ENCODE measurements at regions not wholly inside any gene's neighbourhood (a gene's known extent, or its start where the extent isn't known, plus 50 kb on each side); places are given as distances from the start of the nearest gene placed in this dataset.

- TF ChIP-seq, protein P1, sequence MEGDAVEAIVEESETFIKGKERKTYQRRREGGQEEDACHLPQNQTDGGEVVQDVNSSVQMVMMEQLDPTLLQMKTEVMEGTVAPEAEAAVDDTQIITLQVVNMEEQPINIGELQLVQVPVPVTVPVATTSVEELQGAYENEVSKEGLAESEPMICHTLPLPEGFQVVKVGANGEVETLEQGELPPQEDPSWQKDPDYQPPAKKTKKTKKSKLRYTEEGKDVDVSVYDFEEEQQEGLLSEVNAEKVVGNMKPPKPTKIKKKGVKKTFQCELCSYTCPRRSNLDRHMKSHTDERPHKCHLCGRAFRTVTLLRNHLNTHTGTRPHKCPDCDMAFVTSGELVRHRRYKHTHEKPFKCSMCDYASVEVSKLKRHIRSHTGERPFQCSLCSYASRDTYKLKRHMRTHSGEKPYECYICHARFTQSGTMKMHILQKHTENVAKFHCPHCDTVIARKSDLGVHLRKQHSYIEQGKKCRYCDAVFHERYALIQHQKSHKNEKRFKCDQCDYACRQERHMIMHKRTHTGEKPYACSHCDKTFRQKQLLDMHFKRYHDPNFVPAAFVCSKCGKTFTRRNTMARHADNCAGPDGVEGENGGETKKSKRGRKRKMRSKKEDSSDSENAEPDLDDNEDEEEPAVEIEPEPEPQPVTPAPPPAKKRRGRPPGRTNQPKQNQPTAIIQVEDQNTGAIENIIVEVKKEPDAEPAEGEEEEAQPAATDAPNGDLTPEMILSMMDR (IDR thresholded peaks at IDR 0.05) = no peak
- Histone ChIP-seq H3K36me3 (ENCODE audit: low read depth) (no peaks in the 10 kb centered on the region), H3K9me3 (no peaks in the 10 kb centered on the region), H3K4me3 (no peak overlapping the region), H3K4me1 (ENCODE audit: low read depth) (no peaks in the 10 kb centered on the region)
- ATAC-seq = no peak
- intact Hi-C loops (cut with DNase I, micrococcal nuclease) = no loop called here
- no peak for DNase-seq
These were observed 433.9 kb downstream of the GLRX3 start for GRCh38 chr10:130570074-130570473.

GRCh38 chr10:130571674-130572073 lies 435.5 kb downstream of the GLRX3 start:
- peaks cover 5% of the 10 kb centered on the region for H3K9me3 ChIP-seq
- intact Hi-C loops (cut with DNase I, micrococcal nuclease) = no loop called here
- no peaks in the 10 kb centered on the region for H3K36me3 ChIP-seq (ENCODE audit: low read depth)
- TF ChIP-seq, protein P1 (IDR thresholded peaks at IDR 0.05) = no peak
- no peak overlapping the region for H3K4me3 ChIP-seq
- DNase-seq (no peak), ATAC-seq (no peak)
- no peaks in the 10 kb centered on the region for H3K4me1 ChIP-seq (ENCODE audit: low read depth)

- TF ChIP-seq, protein P1 (IDR thresholded peaks at IDR 0.05) = no peak
- ATAC-seq (no peak), DNase-seq (no peak)
- H3K9me3 ChIP-seq = peaks cover 5% of the 10 kb centered on the region
- no peak overlapping the region for H3K4me3 ChIP-seq
- no peaks in the 10 kb centered on the region for H3K36me3 ChIP-seq (ENCODE audit: low read depth)
- H3K4me1 ChIP-seq (ENCODE audit: low read depth) = no peaks in the 10 kb centered on the region
- intact Hi-C loops (cut with DNase I, micrococcal nuclease) = no loop called here
These were observed 437.3 kb downstream of the GLRX3 start for GRCh38 chr10:130573446-130573845.

GRCh38 chr10:130575756-130576285 lies 439.6 kb downstream of the GLRX3 start:
- no peaks in the 10 kb centered on the region for H3K4me1 ChIP-seq (ENCODE audit: low read depth)
- ATAC-seq (no peak), DNase-seq (no peak)
- TF ChIP-seq, protein P1 (IDR thresholded peaks at IDR 0.05) = no peak
- no peak overlapping the region for H3K4me3 ChIP-seq
- H3K36me3 ChIP-seq (ENCODE audit: low read depth) = no peaks in the 10 kb centered on the region
- peaks cover 5% of the 10 kb centered on the region for H3K9me3 ChIP-seq
- intact Hi-C loops (cut with DNase I, micrococcal nuclease) = no loop called here

DNA sequence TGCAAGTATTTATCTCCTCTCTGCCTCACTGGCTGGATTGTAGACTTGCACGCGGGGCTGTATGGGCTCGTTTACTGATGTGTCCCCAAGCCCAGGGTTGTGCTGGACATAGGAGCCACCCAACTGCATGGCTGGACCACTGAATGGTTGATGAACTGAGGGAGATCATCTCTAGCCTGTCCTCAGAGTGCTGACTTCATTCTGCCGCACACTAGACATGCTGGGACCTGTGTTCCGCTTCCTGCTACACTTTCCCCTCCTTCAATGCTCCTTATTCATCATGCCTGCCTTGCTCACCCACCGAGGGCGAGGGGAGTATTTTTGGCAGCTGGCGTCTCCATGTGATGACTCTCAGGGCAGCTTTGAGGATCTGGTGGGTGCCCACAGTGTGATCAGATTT lies 440.2 kb downstream of the GLRX3 start:
- TF ChIP-seq, protein P1 (IDR thresholded peaks at IDR 0.05) = no peak
- no peaks in the 10 kb centered on the region for H3K36me3 ChIP-seq (ENCODE audit: low read depth)
- intact Hi-C loops (cut with DNase I, micrococcal nuclease) = no loop called here
- no peak for DNase-seq
- H3K9me3 ChIP-seq = peaks cover 5% of the 10 kb centered on the region
- H3K4me3 ChIP-seq = no peak overlapping the region
- ATAC-seq = no peak
- no peaks in the 10 kb centered on the region for H3K4me1 ChIP-seq (ENCODE audit: low read depth)

DNA sequence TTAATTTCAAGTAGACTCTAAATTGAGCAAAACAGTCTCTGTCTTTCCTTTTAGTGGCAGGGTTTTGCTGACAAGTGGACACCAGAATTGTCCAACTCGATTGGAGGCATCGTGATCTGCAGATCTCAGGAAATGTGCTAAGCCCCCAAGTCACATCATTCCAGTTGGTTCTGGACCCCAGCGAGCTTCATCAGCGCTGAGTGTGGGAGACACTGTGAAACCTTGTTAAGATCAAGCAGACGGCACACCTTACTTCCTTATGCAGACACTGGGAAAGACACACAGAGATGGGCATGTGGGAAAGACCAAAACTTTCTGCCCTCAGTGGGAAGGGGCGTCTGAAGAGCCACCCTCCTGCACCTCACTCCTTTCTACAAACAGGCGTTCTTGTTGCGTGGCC lies 440.8 kb downstream of the GLRX3 start:
- Histone ChIP-seq H3K4me3 (no peak overlapping the region), H3K36me3 (ENCODE audit: low read depth) (no peaks in the 10 kb centered on the region), H3K4me1 (ENCODE audit: low read depth) (no peaks in the 10 kb centered on the region), H3K9me3 (peaks cover 5% of the 10 kb centered on the region)
- DNase-seq (no peak), ATAC-seq (no peak)
- TF ChIP-seq, protein P1 (IDR thresholded peaks at IDR 0.05) = no peak
- intact Hi-C loops (cut with DNase I, micrococcal nuclease) = no loop called here
